SU-DHL-6 (cell line): ENCODE measurements at regions not wholly inside any gene's neighbourhood (a gene's known extent, or its start where the extent isn't known, plus 50 kb on each side); places are given as distances from the start of the nearest gene placed in this dataset.

Experiments used
- H2AFZ ChIP-seq: fragments of 200-600 bp; sonication (generic); 2 replicates; pipeline ENCODE4 v1.6.1; 2014; ENCODE audit warnings: low read depth, mild to moderate bottlenecking, moderate library complexity, mixed read lengths, antibody characterized with exemption, low read length; ENCODE audit not compliant: severe bottlenecking
- H3F3A ChIP-seq: fragments of 200-600 bp; shearing (Covaris generic); 2 replicates; pipeline ENCODE4 v1.6.0; 2016; ENCODE audit warnings: antibody characterized with exemption, mild to moderate bottlenecking; ENCODE audit not compliant: insufficient read depth
- H3K27ac ChIP-seq: fragments of 200-600 bp; sonication (generic); 2 replicates; pipeline ENCODE4 v1.5.1; 2016; ENCODE audit warnings: low read depth, mild to moderate bottlenecking, low read length, moderate library complexity, mixed read lengths
- H3K27me3 ChIP-seq: fragments of 200-600 bp; sonication (generic), shearing (Covaris generic); 2 replicates; pipeline ENCODE4 v1.6.0; 2014; ENCODE audit warnings: mild to moderate bottlenecking, low read length
- H3K36me3 ChIP-seq: fragments of 200-600 bp; sonication (generic); 2 replicates; pipeline ENCODE4 v1.6.1; 2014; ENCODE audit warnings: mild to moderate bottlenecking, low read length, mixed read lengths
- H3K4me2 ChIP-seq: fragments of 300-600, 200-600 bp; shearing (Covaris generic), sonication (generic); 2 replicates; pipeline ENCODE4 v1.6.0; 2014; ENCODE audit warnings: low read length, low read depth, mild to moderate bottlenecking; ENCODE audit not compliant: poor library complexity, severe bottlenecking
- H3K4me3 ChIP-seq: fragments of 200-600 bp; sonication (generic); 2 replicates; pipeline ENCODE4 v1.5.1; 2014; ENCODE audit warnings: antibody characterized with exemption, low read length, mild to moderate bottlenecking, mixed read lengths; ENCODE audit not compliant: insufficient read depth, poor library complexity, severe bottlenecking
- H3K79me2 ChIP-seq: fragments of 200-600 bp; sonication (generic); 2 replicates; pipeline ENCODE4 v1.6.1; 2014; ENCODE audit warnings: mild to moderate bottlenecking, low read length, moderate library complexity; ENCODE audit not compliant: insufficient read depth
- H3K9ac ChIP-seq: fragments of 200-600 bp; sonication (generic); 2 replicates; pipeline ENCODE4 v1.7.0; 2014; ENCODE audit warnings: mild to moderate bottlenecking, low read length
- H3K9me2 ChIP-seq: fragments of 200-600 bp; sonication (generic); replicated peaks from 2 replicates; pipeline ENCODE4 v1.6.1; 2014; ENCODE audit warnings: low read length; ENCODE audit not compliant: insufficient read depth
- H3K9me3 ChIP-seq: fragments of 200-600 bp; sonication (generic); 2 replicates; pipeline ENCODE4 v1.6.1; 2014; ENCODE audit warnings: low read length, mixed read lengths; ENCODE audit not compliant: insufficient read depth
- H4K20me1 ChIP-seq: fragments of 200-600 bp; sonication (generic); 2 replicates; pipeline ENCODE4 v1.6.1; 2014; ENCODE audit warnings: low read depth, mild to moderate bottlenecking, antibody characterized with exemption, low read length, moderate library complexity, mixed read lengths
- CTCF ChIP-seq: fragments of 200-600 bp; sonication (generic); IDR thresholded peaks from one replicate; pipeline ENCODE4 v1.5.1; 2017; ENCODE audit warnings: antibody characterized with exemption, mild to moderate bottlenecking, low read length, moderate library complexity; ENCODE audit not compliant: insufficient read depth, poor library complexity, severe bottlenecking
- EZH2phosphoT487 ChIP-seq: fragments of 200-600 bp; sonication (generic), shearing (Covaris generic); conservative IDR thresholded peaks from 2 replicates; pipeline ENCODE4 v1.6.1; 2018; ENCODE audit warnings: mild to moderate bottlenecking, antibody characterized with exemption, low read length, moderate library complexity, mixed read lengths

- H3K27me3 ChIP-seq: no peaks in the 10 kb centered on the region
- no peaks in the 10 kb centered on the region for H3K36me3 ChIP-seq
- H3K79me2 ChIP-seq: no peaks in the 10 kb centered on the region
- no peaks in the 10 kb centered on the region for H3K9me3 ChIP-seq
- TF ChIP-seq EZH2phosphoT487 (no peak), CTCF (no peak)
- H3K4me3 ChIP-seq: no peak overlapping the region
- H3K4me2 ChIP-seq: no peak overlapping the region
- H2AFZ ChIP-seq: no peak overlapping the region
- H3K9me2 ChIP-seq: no peaks in the 10 kb centered on the region
- H3K9ac ChIP-seq: no peak overlapping the region
- no peaks in the 10 kb centered on the region for H4K20me1 ChIP-seq
- H3F3A ChIP-seq: no peaks in the 10 kb centered on the region
- H3K27ac ChIP-seq: no peak overlapping the region
Measured at GRCh38 chr4:112859456-112860184, 189.8 kb upstream of the ANK2 start.

- Histone ChIP-seq H3K9me3 (no peaks in the 10 kb centered on the region), H3K9me2 (no peaks in the 10 kb centered on the region), H3K79me2 (no peaks in the 10 kb centered on the region), H4K20me1 (no peaks in the 10 kb centered on the region; the same call in 1 of the 2 replicates), H3K27me3 (no peaks in the 10 kb centered on the region), H3F3A (no peaks in the 10 kb centered on the region), H3K4me2 (no peak overlapping the region), H2AFZ (no peak overlapping the region), H3K27ac (no peak overlapping the region), H3K4me3 (no peak overlapping the region), H3K9ac (no peak overlapping the region), H3K36me3 (no peaks in the 10 kb centered on the region)
- TF ChIP-seq EZH2phosphoT487 (no peak), CTCF (no peak)
Measured at GRCh38 chr4:112860830-112861690, 188.4 kb upstream of the ANK2 start.

- Histone ChIP-seq H3K79me2 (no peaks in the 10 kb centered on the region), H3K27me3 (no peaks in the 10 kb centered on the region), H3K9me2 (no peaks in the 10 kb centered on the region), H3K4me2 (no peak overlapping the region), H3K9ac (no peak overlapping the region), H4K20me1 (no peaks in the 10 kb centered on the region; the same call in 1 of the 2 replicates), H3K36me3 (no peaks in the 10 kb centered on the region), H2AFZ (no peak overlapping the region), H3K27ac (no peak overlapping the region), H3F3A (no peaks in the 10 kb centered on the region), H3K9me3 (no peaks in the 10 kb centered on the region), H3K4me3 (no peak overlapping the region)
- TF ChIP-seq EZH2phosphoT487: no peak
- no peak for TF ChIP-seq CTCF
Measured at GRCh38 chr4:112861691-112862674, 187.5 kb upstream of the ANK2 start.
